ENCODE measurements at regions not wholly inside any gene's neighbourhood (a gene's known extent, or its start where the extent isn't known, plus 50 kb on each side); places are given as distances from the start of the nearest gene placed in this dataset.
"Not testable (repeated sequence)": the region's sequence is repeated elsewhere in the genome, so short reads cannot be mapped to it uniquely, and the experiment has no call there.

- DNase-seq (ENCODE audit: low spot score): no peak
- TF ChIP-seq CTCF (IDR thresholded peaks at IDR 0.05; ENCODE audit: extremely low read depth, missing control alignments): no peak
These were observed 414.2 kb downstream of the RMST start for GRCh38 chr12:97876780-97877179.

GRCh38 chr12:97877404-97877803 lies 414.8 kb downstream of the RMST start:
- no peak for DNase-seq (ENCODE audit: low spot score)
- TF ChIP-seq CTCF (IDR thresholded peaks at IDR 0.05; ENCODE audit: extremely low read depth, missing control alignments): no peak

GRCh38 chr12:97886511-97887176 lies 424.0 kb downstream of the RMST start:
- TF ChIP-seq CTCF (IDR thresholded peaks at IDR 0.05; ENCODE audit: extremely low read depth, missing control alignments): no peak
- DNase-seq (ENCODE audit: low spot score): no peak

GRCh38 chr12:97897881-97898280 lies 435.3 kb downstream of the RMST start:
- not testable (repeated sequence) for DNase-seq (ENCODE audit: low spot score)

- TF ChIP-seq CTCF (IDR thresholded peaks at IDR 0.05; ENCODE audit: extremely low read depth, missing control alignments): no peak
- no peak for DNase-seq (ENCODE audit: low spot score)
These were observed 436.9 kb downstream of the RMST start for GRCh38 chr12:97899529-97899928.

GRCh38 chr12:97899956-97900355 lies 437.4 kb downstream of the RMST start:
- no peak for TF ChIP-seq CTCF (IDR thresholded peaks at IDR 0.05; ENCODE audit: extremely low read depth, missing control alignments)
- DNase-seq (ENCODE audit: low spot score): no peak

GRCh38 chr12:97903356-97903755 lies 440.8 kb downstream of the RMST start:
- TF ChIP-seq CTCF (IDR thresholded peaks at IDR 0.05; ENCODE audit: extremely low read depth, missing control alignments): no peak
- no peak for DNase-seq (ENCODE audit: low spot score)

GRCh38 chr12:97907504-97907903 lies 444.9 kb downstream of the RMST start:
- DNase-seq (ENCODE audit: low spot score): no peak

More at GRCh38 chr12:97907504-97907903, 444.9 kb downstream of the RMST start:
- no peak for TF ChIP-seq CTCF (IDR thresholded peaks at IDR 0.05; ENCODE audit: extremely low read depth, missing control alignments)
